ENCODE measurements at regions not wholly inside any gene's neighbourhood (a gene's known extent, or its start where the extent isn't known, plus 50 kb on each side); places are given as distances from the start of the nearest gene placed in this dataset.

GRCh38 chr4:112840061-112840460 lies 203.1 kb downstream of the LARP7 start:
- no peak for TF ChIP-seq CTCF (conservative IDR thresholded peaks at IDR 0.05; ENCODE audit: low read length)
- no peak for TF ChIP-seq EZH2phosphoT487 (IDR thresholded peaks at IDR 0.05; ENCODE audit: borderline replicate concordance)
